HG03558 (cell line): ENCODE measurements at regions not wholly inside any gene's neighbourhood (a gene's known extent, or its start where the extent isn't known, plus 50 kb on each side); places are given as distances from the start of the nearest gene placed in this dataset.
"Not testable (repeated sequence)": the region's sequence is repeated elsewhere in the genome, so short reads cannot be mapped to it uniquely, and the experiment has no call there.

Experiments used
- ATAC-seq: cut with Tn5 transposase; IDR thresholded peaks from one replicate; pipeline ENCODE4 v1.9.1; 2021; ENCODE audit warnings: moderate number of reproducible peaks; ENCODE audit not compliant: unreplicated experiment; ENCODE audit errors: extremely low read depth

GRCh38 chr20:48532028-48532427 is 295.8 kb downstream of the PREX1 start:
- ATAC-seq = no peak

GRCh38 chr20:48531505-48531904 is 296.3 kb downstream of the PREX1 start:
- ATAC-seq = no peak

DNA sequence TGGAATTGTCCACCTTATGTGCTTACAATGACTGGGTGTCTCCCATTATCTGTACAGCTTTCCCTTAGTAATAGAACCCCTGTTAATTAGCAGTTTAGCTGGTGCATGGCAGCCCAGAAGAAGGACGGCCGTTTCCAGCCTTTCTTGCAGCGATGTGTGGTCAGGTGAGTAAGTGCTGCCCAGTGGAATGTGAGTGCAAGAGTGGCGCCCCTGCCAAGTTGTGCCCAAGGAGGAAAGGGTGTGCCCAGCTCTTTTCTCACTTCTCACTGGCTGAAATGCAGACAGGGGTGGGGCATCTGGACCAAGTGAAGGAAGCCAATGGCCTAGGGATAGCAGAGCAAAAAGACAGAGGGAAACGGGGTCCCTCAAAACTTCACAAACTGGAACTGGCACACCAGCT is 296.8 kb downstream of the PREX1 start:
- no peak for ATAC-seq

- ATAC-seq = no peak
Observed at GRCh38 chr20:48528346-48528745, 299.5 kb downstream of the PREX1 start.

- no peak for ATAC-seq
Observed at GRCh38 chr20:48527771-48528170, 300.0 kb downstream of the PREX1 start.

GRCh38 chr20:48526936-48527335 is 300.9 kb downstream of the PREX1 start:
- ATAC-seq = no peak

DNA sequence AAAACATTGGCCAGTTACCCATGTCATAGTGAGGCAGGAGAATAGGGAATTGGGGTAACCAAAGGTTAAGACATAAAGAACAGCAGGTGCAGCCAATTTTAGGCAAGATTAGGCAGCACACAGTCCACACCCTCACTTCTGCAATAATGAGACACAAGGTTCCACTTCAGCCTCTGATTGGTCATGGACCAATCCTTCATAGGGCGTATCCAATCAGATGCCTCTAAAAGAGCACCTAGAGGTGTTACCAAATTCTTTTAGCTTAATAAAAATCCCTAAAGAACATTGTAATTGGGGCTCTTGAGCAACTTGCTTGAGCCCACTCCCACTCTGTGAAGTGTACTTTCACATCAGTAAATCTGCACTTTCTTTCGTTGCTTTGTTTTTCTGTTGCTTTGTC is 302.4 kb downstream of the PREX1 start:
- no peak for ATAC-seq

- ATAC-seq = no peak
Observed at GRCh38 chr20:48524582-48524981, 303.2 kb downstream of the PREX1 start.

DNA sequence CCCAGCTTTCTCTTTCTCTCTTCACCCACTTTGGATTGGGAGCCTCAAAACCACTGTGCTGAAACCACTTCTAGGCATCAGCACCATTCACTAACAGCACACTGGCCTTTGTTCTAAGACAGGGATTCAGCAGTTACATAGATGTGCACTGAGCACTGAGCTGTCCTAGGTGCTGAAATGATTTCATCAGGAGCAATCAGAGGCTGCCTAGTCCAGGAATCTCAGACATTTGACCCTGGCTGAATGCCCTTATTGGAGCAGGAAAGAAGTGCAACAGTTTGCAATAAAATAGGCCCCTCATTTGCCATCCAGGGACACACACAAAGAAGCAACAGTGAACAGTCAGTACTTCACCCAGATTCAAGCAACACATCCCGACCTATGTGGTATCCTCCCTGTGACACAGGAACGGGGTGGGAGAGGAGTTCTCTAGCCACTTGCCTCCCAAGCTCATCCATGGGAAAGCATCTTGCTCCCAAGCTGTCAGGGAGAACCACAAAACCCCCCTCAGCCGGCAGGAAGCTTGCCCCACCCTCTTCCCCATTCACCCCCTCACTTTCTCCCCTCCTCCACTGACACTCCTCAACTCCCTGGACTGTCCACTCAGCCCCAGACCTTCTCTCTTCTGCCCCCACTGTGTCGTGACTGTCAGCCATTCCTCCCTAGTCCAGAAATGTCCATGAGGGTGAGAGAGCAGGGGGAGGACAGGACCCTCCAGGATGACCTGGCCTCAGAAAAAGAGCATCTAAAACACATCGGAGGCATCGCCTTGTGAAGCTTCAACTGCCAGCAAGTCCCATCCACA is 304.4 kb downstream of the PREX1 start:
- no peak for ATAC-seq

DNA sequence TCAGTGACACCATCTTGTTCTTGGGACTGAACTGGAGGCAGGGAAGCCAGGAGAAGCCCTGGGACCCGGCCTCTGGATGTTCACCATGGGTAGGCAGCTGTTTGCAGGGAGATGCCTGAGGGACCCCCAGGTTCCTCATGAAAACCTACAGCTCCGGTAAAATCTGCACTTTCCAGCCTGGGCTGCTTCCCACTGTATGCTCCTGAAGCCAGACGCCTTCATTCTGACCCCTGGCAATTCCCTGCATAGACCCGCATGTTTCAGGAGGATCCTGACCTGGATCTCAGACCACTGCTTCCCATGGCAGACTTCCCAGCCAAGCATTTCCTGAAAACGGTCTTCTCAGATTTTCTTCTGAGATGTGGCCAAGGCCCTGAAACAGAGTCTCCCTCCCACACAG is 306.7 kb downstream of the PREX1 start:
- ATAC-seq = no peak

GRCh38 chr20:48516196-48516595 is 311.6 kb downstream of the PREX1 start:
- ATAC-seq = not testable (repeated sequence)

DNA sequence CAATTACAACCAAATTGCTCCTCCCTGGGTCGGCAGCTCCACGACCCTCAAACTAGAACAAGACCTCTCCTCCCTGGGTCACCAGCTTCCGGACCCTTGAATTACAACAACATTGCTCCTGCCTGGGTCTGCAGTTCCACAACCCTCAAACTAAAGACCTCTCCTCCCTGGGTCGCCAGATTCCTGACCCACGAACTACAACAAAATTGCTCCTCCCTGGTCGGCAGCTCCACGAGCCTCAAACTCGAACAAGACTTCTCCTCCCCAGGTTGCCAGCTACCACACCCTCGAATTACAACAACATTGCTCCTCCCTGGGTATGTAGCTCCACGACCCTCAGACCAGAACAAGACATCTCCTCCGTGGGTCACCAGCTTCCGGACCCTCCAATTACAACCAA is 313.2 kb downstream of the PREX1 start:
- not testable (repeated sequence) for ATAC-seq

GRCh38 chr20:48512539-48512938 is 315.3 kb downstream of the PREX1 start:
- not testable (repeated sequence) for ATAC-seq

- ATAC-seq = not testable (repeated sequence)
Observed at GRCh38 chr20:48505066-48505465, 322.7 kb downstream of the PREX1 start.

DNA sequence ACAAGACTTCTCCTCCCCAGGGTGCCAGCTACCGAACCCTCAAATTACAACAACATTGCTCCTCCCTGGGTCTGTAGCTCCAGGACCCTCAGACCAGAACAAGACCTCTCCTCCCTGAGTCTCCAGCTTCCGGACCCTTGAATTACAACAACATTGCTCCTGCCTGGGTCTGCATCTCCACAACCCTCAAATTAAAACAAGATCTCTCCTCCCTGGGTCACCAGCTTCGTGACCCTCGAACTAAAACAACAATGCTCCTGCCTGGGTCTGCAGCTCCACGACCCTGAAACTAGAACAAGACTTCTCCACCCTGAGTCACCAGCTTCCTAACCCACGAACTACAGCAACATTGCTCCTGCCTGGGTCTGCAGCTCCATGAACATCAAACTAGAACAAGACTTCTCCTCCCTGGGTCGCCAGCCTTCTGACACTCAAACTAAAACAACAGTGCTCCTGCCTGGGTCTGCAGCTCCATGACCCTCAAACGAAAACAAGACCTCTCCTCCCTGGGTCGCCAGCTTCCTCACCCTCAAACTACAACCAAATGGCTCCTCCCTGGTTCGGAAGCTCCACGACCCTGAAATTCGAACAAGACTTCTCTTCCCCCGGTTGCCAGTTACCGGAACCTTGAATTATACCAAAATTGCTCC is 324.5 kb downstream of the PREX1 start:
- no peak for ATAC-seq

DNA sequence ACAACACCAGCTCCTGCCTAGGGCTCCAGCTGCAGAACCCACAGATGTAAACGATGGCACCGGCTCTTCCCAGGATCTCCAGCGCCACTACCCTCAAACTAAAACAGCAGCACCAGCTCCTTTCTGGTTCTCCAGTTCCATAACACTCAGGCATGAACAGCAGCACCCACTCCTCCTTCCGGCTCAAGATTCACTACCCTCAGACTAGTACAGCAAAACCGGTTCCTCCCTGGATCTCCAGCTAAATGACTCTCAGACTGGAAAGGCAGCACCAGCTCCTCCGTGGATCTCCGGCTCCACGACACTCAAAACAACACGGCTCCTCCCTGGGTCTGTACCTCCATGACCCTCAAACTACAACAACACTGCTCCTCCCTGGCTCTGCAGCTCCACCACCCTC is 325.0 kb downstream of the PREX1 start:
- ATAC-seq = no peak

GRCh38 chr20:48502016-48502415 is 325.8 kb downstream of the PREX1 start:
- no peak for ATAC-seq

DNA sequence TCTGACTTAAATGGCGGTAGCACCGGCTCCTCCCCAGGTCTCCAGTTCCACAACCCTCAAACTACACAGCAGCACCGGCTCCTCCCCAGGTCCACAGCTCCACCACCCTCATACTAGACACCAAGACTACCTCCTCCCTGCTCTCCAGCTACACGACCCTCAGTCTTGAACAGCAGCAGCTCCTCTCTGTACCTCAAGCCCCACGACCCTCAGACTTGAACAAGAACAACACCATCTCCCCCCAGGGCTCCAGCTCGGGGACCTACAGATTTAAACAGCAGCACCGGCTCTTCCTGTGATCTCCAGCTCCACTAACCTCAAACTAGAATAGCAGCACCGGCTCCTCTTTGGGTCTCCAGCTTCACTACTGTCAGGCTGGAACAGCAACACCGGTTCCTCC is 326.9 kb downstream of the PREX1 start:
- not testable (repeated sequence) for ATAC-seq

DNA sequence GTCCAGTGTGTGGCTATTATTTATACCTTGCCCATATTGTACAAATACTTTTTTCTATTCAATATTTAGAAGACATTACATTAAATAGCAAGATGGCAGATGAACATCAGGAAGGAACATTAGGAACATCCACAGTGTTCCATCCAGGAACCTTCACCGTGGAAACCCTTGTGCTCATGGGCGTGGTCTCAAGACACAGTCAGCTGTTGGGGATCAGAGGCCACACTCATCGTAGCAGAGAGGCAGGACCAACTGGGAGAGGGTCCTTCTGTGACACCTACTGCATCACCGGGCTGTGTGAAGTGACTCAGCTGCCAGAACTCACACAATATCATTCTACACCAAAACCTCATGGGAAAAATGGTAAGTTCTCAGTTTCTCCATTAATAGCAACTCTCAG is 328.9 kb downstream of the PREX1 start:
- not testable (repeated sequence) for ATAC-seq

- not testable (repeated sequence) for ATAC-seq
Observed at GRCh38 chr20:48498125-48498524, 329.7 kb downstream of the PREX1 start.

DNA sequence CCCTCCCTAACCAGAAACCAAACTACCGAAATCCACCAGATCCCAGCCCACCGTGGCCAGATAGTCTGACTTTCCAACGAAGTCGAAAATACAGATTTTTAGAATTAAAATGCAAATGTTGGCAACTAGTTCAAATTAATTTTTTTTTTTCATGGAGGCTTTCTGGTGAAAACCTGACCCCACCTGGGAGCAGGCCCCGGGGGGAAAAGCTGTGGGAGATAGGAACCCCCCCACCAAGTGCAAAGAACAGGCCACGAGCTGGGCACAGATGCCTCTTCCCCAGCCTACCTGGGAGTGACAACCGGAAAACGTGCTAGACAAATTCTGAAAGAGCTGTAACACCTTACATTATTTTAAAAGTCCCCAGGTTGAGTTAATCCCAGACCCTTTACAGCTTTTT is 333.8 kb downstream of the PREX1 start:
- no peak for ATAC-seq

DNA sequence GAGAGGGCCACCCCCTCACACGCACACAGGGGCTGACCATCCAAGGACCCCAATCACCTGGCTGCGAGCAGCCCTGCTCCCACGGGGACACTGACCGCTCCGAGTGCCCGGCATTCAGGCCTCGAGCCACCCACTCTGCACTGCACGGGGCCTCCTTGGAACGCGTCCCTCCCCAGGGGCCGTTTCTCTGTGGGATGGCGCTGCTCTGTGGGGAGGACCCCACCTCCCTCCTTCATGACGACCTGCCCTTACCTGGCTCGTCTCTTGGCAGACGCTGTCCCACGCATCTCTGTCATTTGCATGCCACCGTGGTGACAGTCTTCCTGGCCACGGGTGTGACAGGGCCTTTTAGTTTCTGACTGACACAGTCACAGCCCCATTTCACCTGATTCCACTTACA is 334.5 kb downstream of the PREX1 start:
- not testable (repeated sequence) for ATAC-seq
